GM23338 (cell line): ENCODE measurements at regions not wholly inside any gene's neighbourhood (a gene's known extent, or its start where the extent isn't known, plus 50 kb on each side); places are given as distances from the start of the nearest gene placed in this dataset.

Source experiments
- ATAC-seq: fragments of 200-7000 bp; cut with Tn5 transposase; 3 replicates; pipeline ENCODE4 v1.9.1; 2020
- DNase-seq: peaks from one replicate; pipeline ENCODE4 v3.0.0-alpha.2; 2015; ENCODE audit warnings: low spot score
- H2AFZ ChIP-seq: fragments of 200-600 bp; sonication (generic); 2 replicates; pipeline ENCODE4 v1.8.0; 2016; ENCODE audit warnings: antibody characterized with exemption, mild to moderate bottlenecking, moderate library complexity
- H3F3A ChIP-seq: fragments of 200-600 bp; sonication (generic); replicated peaks from 2 replicates; pipeline ENCODE4 v1.8.0; 2017; ENCODE audit warnings: antibody characterized with exemption, mixed run types, low read depth
- H3K27ac ChIP-seq: fragments of 200-600 bp; sonication (generic); 2 replicates; pipeline ENCODE4 v1.6.1; 2016; ENCODE audit warnings: low read depth
- H3K27me3 ChIP-seq: fragments of 200-600 bp; sonication (generic); 2 replicates; pipeline ENCODE4 v1.8.0; 2016; ENCODE audit warnings: mild to moderate bottlenecking, mixed run types, moderate library complexity; ENCODE audit not compliant: insufficient read depth
- H3K36me3 ChIP-seq: fragments of 200-600 bp; sonication (generic); 2 replicates; pipeline ENCODE4 v1.8.0; 2016; ENCODE audit warnings: mild to moderate bottlenecking; ENCODE audit not compliant: insufficient read depth
- H3K4me1 ChIP-seq: fragments of 200-600 bp; sonication (generic); 2 replicates; pipeline ENCODE4 v1.8.0; 2016; ENCODE audit warnings: mild to moderate bottlenecking, moderate library complexity; ENCODE audit not compliant: insufficient read depth
- H3K4me2 ChIP-seq: fragments of 200-600 bp; sonication (generic); 2 replicates; pipeline ENCODE4 v1.7.1; 2017; ENCODE audit warnings: mixed run types
- H3K4me3 ChIP-seq: fragments of 200-600 bp; sonication (generic); 2 replicates; pipeline ENCODE4 v1.6.1; 2016; ENCODE audit warnings: mixed run types
- H3K79me2 ChIP-seq: fragments of 200-600 bp; sonication (generic); replicated peaks from 2 replicates; pipeline ENCODE4 v1.8.0; 2017; ENCODE audit warnings: mild to moderate bottlenecking; ENCODE audit not compliant: insufficient read depth
- H3K9me2 ChIP-seq: fragments of 200-600 bp; sonication (generic); 2 replicates; pipeline ENCODE4 v1.8.0; 2017; ENCODE audit not compliant: insufficient read depth
- H4K20me1 ChIP-seq: fragments of 200-600 bp; sonication (generic); replicated peaks from 2 replicates; pipeline ENCODE4 v1.8.0; 2017; ENCODE audit warnings: mild to moderate bottlenecking; ENCODE audit not compliant: insufficient read depth
- H3K27ac Mint-ChIP-seq: 2 replicates; pipeline ENCODE4 v1.8.0; 2020; ENCODE audit warnings: inconsistent platforms, mild to moderate bottlenecking, moderate library complexity, mixed read lengths
- H3K27me3 Mint-ChIP-seq: 3 replicates; pipeline ENCODE4 v1.8.0; 2022; ENCODE audit warnings: low read depth, mild to moderate bottlenecking, moderate library complexity, mixed read lengths, inconsistent platforms; ENCODE audit not compliant: insufficient read depth, poor library complexity
- H3K36me3 Mint-ChIP-seq: 3 replicates; pipeline ENCODE4 v1.8.0; 2021; ENCODE audit warnings: low read depth, mild to moderate bottlenecking, inconsistent platforms, moderate library complexity, mixed read lengths
- H3K4me1 Mint-ChIP-seq: 3 replicates; pipeline ENCODE4 v1.8.0; 2020; ENCODE audit warnings: mild to moderate bottlenecking, inconsistent platforms, mixed read lengths
- H3K4me3 Mint-ChIP-seq: 3 replicates; pipeline ENCODE4 v1.8.0; 2021; ENCODE audit warnings: moderate library complexity, mild to moderate bottlenecking, inconsistent platforms, mixed read lengths
- H3K9me3 Mint-ChIP-seq: 3 replicates; pipeline ENCODE4 v1.8.0; 2020; ENCODE audit warnings: moderate library complexity, mild to moderate bottlenecking, inconsistent platforms, mixed read lengths
- CREB1 ChIP-seq: fragments of 250-450 bp; sonication (Bioruptor Pico); IDR thresholded peaks from 2 replicates; pipeline ENCODE4 v1.5.0; 2020; ENCODE audit warnings: low read depth, mild to moderate bottlenecking, moderate library complexity
- EZH2 ChIP-seq: fragments of 200-600 bp; sonication (generic); IDR thresholded peaks from one replicate; pipeline ENCODE4 v1.8.0; 2017; ENCODE audit warnings: antibody characterized with exemption, mild to moderate bottlenecking, low read depth; ENCODE audit not compliant: unreplicated experiment
- EZH2phosphoT487 ChIP-seq: fragments of 200-600 bp; sonication (generic); IDR thresholded peaks from one replicate; pipeline ENCODE4 v1.8.1; 2018; ENCODE audit warnings: antibody characterized with exemption; ENCODE audit not compliant: unreplicated experiment
- JUNB ChIP-seq: IDR thresholded peaks from one replicate; pipeline ENCODE4 v1.6.1; 2016; ENCODE audit warnings: antibody characterized with exemption; ENCODE audit not compliant: unreplicated experiment
- NANOG ChIP-seq: IDR thresholded peaks from 2 replicates; pipeline ENCODE4 v1.6.1; 2016; ENCODE audit warnings: antibody characterized with exemption, borderline replicate concordance
- POLR2AphosphoS5 ChIP-seq: IDR thresholded peaks from 2 replicates; pipeline ENCODE4 v1.6.1; 2016; ENCODE audit warnings: antibody characterized with exemption, low read depth
- STAT1 ChIP-seq: IDR thresholded peaks from one replicate; pipeline ENCODE4 v1.6.1; 2016; ENCODE audit warnings: antibody characterized with exemption; ENCODE audit not compliant: unreplicated experiment
- ZNF114 ChIP-seq: fragments of 250-450 bp; sonication (Bioruptor Pico); IDR thresholded peaks from 2 replicates; pipeline ENCODE4 v1.5.0; 2020; ENCODE audit warnings: mild to moderate bottlenecking, moderate library complexity
- ZNF331 ChIP-seq: fragments of 250-450 bp; sonication (Bioruptor Pico); IDR thresholded peaks from 2 replicates; pipeline ENCODE4 v1.5.0; 2020; ENCODE audit warnings: low read depth, mild to moderate bottlenecking, moderate library complexity
- TF ChIP-seq, protein P1 (sequence below), 2 experiments: fragments of 200-600 bp in 1 of 2; sonication (generic) in 1 of 2; conservative IDR thresholded peaks; 2 replicates each; pipeline versions ENCODE4 v1.5.1 to v1.6.1; 2016 to 2017; ENCODE audit warnings: antibody characterized with exemption in 2 of 2, low read depth in 2 of 2, mild to moderate bottlenecking in 2 of 2, moderate library complexity in 1 of 2
- TF ChIP-seq, protein P2 (sequence below): fragments of 250-450 bp; sonication (Bioruptor Pico); IDR thresholded peaks from 2 replicates; pipeline ENCODE4 v1.5.0; 2020; ENCODE audit warnings: mild to moderate bottlenecking, moderate library complexity
- TF ChIP-seq, protein P3 (sequence below): IDR thresholded peaks from 2 replicates; pipeline ENCODE4 v1.6.1; 2016; ENCODE audit warnings: antibody characterized with exemption
- TF ChIP-seq, protein P4 (sequence below): IDR thresholded peaks from one replicate; pipeline ENCODE4 v1.6.1; 2018; ENCODE audit warnings: antibody characterized with exemption; ENCODE audit not compliant: unreplicated experiment

DNA sequence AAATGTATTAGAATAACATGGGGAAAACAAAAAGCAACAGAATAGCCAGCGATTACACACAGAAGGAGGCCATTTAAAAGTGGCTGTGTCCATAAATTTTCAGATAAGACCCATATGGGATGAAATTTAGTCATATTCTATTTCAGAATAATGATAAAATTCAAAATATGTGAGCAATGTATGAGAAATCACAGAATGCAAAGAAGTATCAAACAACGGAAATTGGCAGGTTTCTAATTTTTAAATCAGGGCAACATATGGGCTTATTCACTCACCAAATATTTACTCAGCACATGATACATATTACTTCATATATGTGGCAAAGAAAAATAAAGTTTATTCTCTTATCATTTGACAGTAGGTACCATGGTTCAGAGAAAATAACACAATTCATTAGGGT, 208.5 kb downstream of the GRB14 start:
- Histone ChIP-seq H3K36me3 (no peaks in the 10 kb centered on the region), H3K27me3 (no peaks in the 10 kb centered on the region), H2AFZ (no peak overlapping the region), H3K4me2 (no peak overlapping the region), H3K79me2 (no peaks in the 10 kb centered on the region), H3F3A (no peaks in the 10 kb centered on the region), H3K27ac (no peak overlapping the region), H3K4me1 (no peaks in the 10 kb centered on the region), H3K9me2 (peaks cover 5% of the 10 kb centered on the region; the same call in 1 of the 2 replicates), H3K4me3 (no peak overlapping the region), H4K20me1 (no peaks in the 10 kb centered on the region)
- no peak overlapping the region for H3K4me3 Mint-ChIP-seq
- H3K36me3 Mint-ChIP-seq = 0 out of 3 replicates have a peak, but pooled peaks cover 5% of the 10 kb centered on the region
- no peaks in the 10 kb centered on the region for H3K27me3 Mint-ChIP-seq
- H3K9me3 Mint-ChIP-seq = peaks cover 4% of the 10 kb centered on the region; the same call in 1 of the 3 replicates
- TF ChIP-seq CREB1 = no peak
- TF ChIP-seq ZNF114 = no peak
- TF ChIP-seq NANOG = no peak
- TF ChIP-seq, protein P1, sequence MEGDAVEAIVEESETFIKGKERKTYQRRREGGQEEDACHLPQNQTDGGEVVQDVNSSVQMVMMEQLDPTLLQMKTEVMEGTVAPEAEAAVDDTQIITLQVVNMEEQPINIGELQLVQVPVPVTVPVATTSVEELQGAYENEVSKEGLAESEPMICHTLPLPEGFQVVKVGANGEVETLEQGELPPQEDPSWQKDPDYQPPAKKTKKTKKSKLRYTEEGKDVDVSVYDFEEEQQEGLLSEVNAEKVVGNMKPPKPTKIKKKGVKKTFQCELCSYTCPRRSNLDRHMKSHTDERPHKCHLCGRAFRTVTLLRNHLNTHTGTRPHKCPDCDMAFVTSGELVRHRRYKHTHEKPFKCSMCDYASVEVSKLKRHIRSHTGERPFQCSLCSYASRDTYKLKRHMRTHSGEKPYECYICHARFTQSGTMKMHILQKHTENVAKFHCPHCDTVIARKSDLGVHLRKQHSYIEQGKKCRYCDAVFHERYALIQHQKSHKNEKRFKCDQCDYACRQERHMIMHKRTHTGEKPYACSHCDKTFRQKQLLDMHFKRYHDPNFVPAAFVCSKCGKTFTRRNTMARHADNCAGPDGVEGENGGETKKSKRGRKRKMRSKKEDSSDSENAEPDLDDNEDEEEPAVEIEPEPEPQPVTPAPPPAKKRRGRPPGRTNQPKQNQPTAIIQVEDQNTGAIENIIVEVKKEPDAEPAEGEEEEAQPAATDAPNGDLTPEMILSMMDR (conservative IDR thresholded peaks at IDR 0.05; ENCODE audit: low read depth in 2 of 2) = no peak
- TF ChIP-seq, protein P2, sequence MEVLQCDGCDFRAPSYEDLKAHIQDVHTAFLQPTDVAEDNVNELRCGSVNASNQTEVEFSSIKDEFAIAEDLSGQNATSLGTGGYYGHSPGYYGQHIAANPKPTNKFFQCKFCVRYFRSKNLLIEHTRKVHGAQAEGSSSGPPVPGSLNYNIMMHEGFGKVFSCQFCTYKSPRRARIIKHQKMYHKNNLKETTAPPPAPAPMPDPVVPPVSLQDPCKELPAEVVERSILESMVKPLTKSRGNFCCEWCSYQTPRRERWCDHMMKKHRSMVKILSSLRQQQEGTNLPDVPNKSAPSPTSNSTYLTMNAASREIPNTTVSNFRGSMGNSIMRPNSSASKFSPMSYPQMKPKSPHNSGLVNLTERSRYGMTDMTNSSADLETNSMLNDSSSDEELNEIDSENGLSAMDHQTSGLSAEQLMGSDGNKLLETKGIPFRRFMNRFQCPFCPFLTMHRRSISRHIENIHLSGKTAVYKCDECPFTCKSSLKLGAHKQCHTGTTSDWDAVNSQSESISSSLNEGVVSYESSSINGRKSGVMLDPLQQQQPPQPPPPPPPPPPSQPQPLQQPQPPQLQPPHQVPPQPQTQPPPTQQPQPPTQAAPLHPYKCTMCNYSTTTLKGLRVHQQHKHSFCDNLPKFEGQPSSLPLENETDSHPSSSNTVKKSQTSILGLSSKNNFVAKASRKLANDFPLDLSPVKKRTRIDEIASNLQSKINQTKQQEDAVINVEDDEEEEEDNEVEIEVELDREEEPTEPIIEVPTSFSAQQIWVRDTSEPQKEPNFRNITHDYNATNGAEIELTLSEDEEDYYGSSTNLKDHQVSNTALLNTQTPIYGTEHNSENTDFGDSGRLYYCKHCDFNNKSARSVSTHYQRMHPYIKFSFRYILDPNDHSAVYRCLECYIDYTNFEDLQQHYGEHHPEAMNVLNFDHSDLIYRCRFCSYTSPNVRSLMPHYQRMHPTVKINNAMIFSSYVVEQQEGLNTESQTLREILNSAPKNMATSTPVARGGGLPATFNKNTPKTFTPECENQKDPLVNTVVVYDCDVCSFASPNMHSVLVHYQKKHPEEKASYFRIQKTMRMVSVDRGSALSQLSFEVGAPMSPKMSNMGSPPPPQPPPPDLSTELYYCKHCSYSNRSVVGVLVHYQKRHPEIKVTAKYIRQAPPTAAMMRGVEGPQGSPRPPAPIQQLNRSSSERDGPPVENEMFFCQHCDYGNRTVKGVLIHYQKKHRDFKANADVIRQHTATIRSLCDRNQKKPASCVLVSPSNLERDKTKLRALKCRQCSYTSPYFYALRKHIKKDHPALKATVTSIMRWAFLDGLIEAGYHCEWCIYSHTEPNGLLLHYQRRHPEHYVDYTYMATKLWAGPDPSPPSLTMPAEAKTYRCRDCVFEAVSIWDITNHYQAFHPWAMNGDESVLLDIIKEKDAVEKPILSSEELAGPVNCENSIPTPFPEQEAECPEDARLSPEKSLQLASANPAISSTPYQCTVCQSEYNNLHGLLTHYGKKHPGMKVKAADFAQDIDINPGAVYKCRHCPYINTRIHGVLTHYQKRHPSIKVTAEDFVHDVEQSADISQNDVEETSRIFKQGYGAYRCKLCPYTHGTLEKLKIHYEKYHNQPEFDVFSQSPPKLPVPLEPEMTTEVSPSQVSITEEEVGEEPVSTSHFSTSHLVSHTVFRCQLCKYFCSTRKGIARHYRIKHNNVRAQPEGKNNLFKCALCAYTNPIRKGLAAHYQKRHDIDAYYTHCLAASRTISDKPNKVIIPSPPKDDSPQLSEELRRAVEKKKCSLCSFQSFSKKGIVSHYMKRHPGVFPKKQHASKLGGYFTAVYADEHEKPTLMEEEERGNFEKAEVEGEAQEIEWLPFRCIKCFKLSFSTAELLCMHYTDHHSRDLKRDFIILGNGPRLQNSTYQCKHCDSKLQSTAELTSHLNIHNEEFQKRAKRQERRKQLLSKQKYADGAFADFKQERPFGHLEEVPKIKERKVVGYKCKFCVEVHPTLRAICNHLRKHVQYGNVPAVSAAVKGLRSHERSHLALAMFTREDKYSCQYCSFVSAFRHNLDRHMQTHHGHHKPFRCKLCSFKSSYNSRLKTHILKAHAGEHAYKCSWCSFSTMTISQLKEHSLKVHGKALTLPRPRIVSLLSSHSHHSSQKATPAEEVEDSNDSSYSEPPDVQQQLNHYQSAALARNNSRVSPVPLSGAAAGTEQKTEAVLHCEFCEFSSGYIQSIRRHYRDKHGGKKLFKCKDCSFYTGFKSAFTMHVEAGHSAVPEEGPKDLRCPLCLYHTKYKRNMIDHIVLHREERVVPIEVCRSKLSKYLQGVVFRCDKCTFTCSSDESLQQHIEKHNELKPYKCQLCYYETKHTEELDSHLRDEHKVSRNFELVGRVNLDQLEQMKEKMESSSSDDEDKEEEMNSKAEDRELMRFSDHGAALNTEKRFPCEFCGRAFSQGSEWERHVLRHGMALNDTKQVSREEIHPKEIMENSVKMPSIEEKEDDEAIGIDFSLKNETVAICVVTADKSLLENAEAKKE (CRISPR knock-in tag) = no peak
- TF ChIP-seq EZH2 = no peak
- TF ChIP-seq EZH2phosphoT487 = no peak
- TF ChIP-seq STAT1 = no peak
- TF ChIP-seq, protein P3, sequence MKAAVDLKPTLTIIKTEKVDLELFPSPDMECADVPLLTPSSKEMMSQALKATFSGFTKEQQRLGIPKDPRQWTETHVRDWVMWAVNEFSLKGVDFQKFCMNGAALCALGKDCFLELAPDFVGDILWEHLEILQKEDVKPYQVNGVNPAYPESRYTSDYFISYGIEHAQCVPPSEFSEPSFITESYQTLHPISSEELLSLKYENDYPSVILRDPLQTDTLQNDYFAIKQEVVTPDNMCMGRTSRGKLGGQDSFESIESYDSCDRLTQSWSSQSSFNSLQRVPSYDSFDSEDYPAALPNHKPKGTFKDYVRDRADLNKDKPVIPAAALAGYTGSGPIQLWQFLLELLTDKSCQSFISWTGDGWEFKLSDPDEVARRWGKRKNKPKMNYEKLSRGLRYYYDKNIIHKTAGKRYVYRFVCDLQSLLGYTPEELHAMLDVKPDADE = no peak
- TF ChIP-seq ZNF331 (CRISPR knock-in tag) = no peak
- TF ChIP-seq POLR2AphosphoS5 = no peak
- TF ChIP-seq JUNB = no peak
- TF ChIP-seq, protein P4, sequence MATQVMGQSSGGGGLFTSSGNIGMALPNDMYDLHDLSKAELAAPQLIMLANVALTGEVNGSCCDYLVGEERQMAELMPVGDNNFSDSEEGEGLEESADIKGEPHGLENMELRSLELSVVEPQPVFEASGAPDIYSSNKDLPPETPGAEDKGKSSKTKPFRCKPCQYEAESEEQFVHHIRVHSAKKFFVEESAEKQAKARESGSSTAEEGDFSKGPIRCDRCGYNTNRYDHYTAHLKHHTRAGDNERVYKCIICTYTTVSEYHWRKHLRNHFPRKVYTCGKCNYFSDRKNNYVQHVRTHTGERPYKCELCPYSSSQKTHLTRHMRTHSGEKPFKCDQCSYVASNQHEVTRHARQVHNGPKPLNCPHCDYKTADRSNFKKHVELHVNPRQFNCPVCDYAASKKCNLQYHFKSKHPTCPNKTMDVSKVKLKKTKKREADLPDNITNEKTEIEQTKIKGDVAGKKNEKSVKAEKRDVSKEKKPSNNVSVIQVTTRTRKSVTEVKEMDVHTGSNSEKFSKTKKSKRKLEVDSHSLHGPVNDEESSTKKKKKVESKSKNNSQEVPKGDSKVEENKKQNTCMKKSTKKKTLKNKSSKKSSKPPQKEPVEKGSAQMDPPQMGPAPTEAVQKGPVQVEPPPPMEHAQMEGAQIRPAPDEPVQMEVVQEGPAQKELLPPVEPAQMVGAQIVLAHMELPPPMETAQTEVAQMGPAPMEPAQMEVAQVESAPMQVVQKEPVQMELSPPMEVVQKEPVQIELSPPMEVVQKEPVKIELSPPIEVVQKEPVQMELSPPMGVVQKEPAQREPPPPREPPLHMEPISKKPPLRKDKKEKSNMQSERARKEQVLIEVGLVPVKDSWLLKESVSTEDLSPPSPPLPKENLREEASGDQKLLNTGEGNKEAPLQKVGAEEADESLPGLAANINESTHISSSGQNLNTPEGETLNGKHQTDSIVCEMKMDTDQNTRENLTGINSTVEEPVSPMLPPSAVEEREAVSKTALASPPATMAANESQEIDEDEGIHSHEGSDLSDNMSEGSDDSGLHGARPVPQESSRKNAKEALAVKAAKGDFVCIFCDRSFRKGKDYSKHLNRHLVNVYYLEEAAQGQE = no peak
- ATAC-seq (no peak), DNase-seq (no peak)
- H3K27ac Mint-ChIP-seq = no peak overlapping the region
- H3K4me1 Mint-ChIP-seq = no peaks in the 10 kb centered on the region; the same call in 2 of the 3 replicates
